RWPE1 (cell line): ENCODE measurements at regions not wholly inside any gene's neighbourhood (a gene's known extent, or its start where the extent isn't known, plus 50 kb on each side); places are given as distances from the start of the nearest gene placed in this dataset.
"Not testable (repeated sequence)": the region's sequence is repeated elsewhere in the genome, so short reads cannot be mapped to it uniquely, and the experiment has no call there.

Experiments
- CTCF ChIA-PET: fragments of 350-600 bp; sonication (Branson Sonifier 250); formaldehyde crosslinking; extraction: SDS; loops from one replicate; lab custom pipeline; 2021; lab: Yijun Ruan, JAX
- POLR2A ChIA-PET: fragments of 400-600 bp; formaldehyde crosslinking; extraction: SDS; loops from one replicate; lab custom pipeline; 2020; ENCODE audit warnings: antibody characterized with exemption; ENCODE audit not compliant: low non-redundant PET; lab: Yijun Ruan, JAX
- DNase-seq: peaks from one replicate; pipeline ENCODE4 v3.0.0; 2012; ENCODE audit warnings: low spot score
- H3K27ac ChIP-seq: fragments of 450-650 bp; 2 replicates; pipeline ENCODE4 v1.5.1; 2017
- CTCF ChIP-seq: fragments of 450-650 bp; conservative IDR thresholded peaks from 2 replicates; pipeline ENCODE4 v1.5.1; 2017; ENCODE audit warnings: low read depth, mild to moderate bottlenecking

- CTCF ChIA-PET, result no interaction called here
- DNase-seq, result no peak
- POLR2A ChIA-PET, result no interaction called here
- TF ChIP-seq CTCF, result no peak
- no peak overlapping the region for H3K27ac ChIP-seq
These were observed 158.6 kb upstream of the SERTAD2 start for GRCh38 chr2:64812285-64812684.

GRCh38 chr2:64814007-64814406, 160.3 kb upstream of the SERTAD2 start:
- no peak overlapping the region for H3K27ac ChIP-seq
- no peak for DNase-seq
- ChIA-PET CTCF (interaction anchor here (0.6 kb wide), 2 partner anchors 35 to 84 kb away, joined by 3 read pairs; no protein-coding TSS in a partner anchor), POLR2A (no interaction called here)
- TF ChIP-seq CTCF, result no peak

GRCh38 chr2:64816526-64816925, 162.8 kb upstream of the SERTAD2 start:
- H3K27ac ChIP-seq, CTCF ChIA-PET: not testable (repeated sequence)
- POLR2A ChIA-PET, result interaction anchor here (0.6 kb wide), 1 partner anchor 22 kb away, joined by 4 read pairs; no protein-coding TSS in a partner anchor

GRCh38 chr2:64817453-64817852, 163.7 kb upstream of the SERTAD2 start:
- no peak for DNase-seq
- TF ChIP-seq CTCF, result no peak
- no peak overlapping the region for H3K27ac ChIP-seq
- ChIA-PET POLR2A (no interaction called here), CTCF (interaction anchor here (0.6 kb wide), 1 partner anchor 8 kb away, joined by 5 read pairs; no protein-coding TSS in a partner anchor)

More at GRCh38 chr2:64816526-64816925, 162.8 kb upstream of the SERTAD2 start:
- DNase-seq, result not testable (repeated sequence)

GRCh38 chr2:64818664-64819060, 164.9 kb upstream of the SERTAD2 start:
- ChIA-PET CTCF (no interaction called here), POLR2A (no interaction called here)
- no peak for TF ChIP-seq CTCF
- DNase-seq, result no peak
- no peak overlapping the region for H3K27ac ChIP-seq

GRCh38 chr2:64819361-64819760, 165.6 kb upstream of the SERTAD2 start:
- ChIA-PET POLR2A (no interaction called here), CTCF (no interaction called here)
- no peak overlapping the region for H3K27ac ChIP-seq
- no peak for DNase-seq
- TF ChIP-seq CTCF, result no peak

- POLR2A ChIA-PET, result no interaction called here
- DNase-seq, result no peak
- CTCF ChIA-PET, result interaction anchor here (0.7 kb wide), 1 partner anchor 435 kb away, joined by 3 read pairs; no protein-coding TSS in a partner anchor
These were observed 166.3 kb upstream of the SERTAD2 start for GRCh38 chr2:64819774-64820688.

More at GRCh38 chr2:64819774-64820688, 166.3 kb upstream of the SERTAD2 start:
- no peak overlapping the region for H3K27ac ChIP-seq
- no peak for TF ChIP-seq CTCF
